Common myeloid progenitor, CD34-positive (primary cell): ENCODE measurements at regions not wholly inside any gene's neighbourhood (a gene's known extent, or its start where the extent isn't known, plus 50 kb on each side); places are given as distances from the start of the nearest gene placed in this dataset.

Experiments
- CTCF ChIA-PET: fragments of 350-600 bp; sonication (Branson Sonifier 250); formaldehyde crosslinking; loops from one replicate; lab custom pipeline; 2021; ENCODE audit warnings: antibody characterized with exemption; lab: Charles Lee
- POLR2A ChIA-PET: fragments of 350-600 bp; sonication (Branson Sonifier 250); formaldehyde crosslinking; loops from one replicate; lab custom pipeline; 2021; ENCODE audit warnings: antibody characterized with exemption; lab: Charles Lee
- DNase-seq, 3 donors: peaks; one replicate each; pipeline versions ENCODE4 v3.0.0 to v3.0.0-alpha.2; 2013
- H3K27ac ChIP-seq, 2 experiments: 1 replicate in 1 of 2; 2 replicates in 1 of 2; pipeline ENCODE4 v1.7.0; 2013; ENCODE audit warnings: inconsistent platforms in 2 of 2, low read length in 2 of 2, mild to moderate bottlenecking in 2 of 2, low read depth in 1 of 2, moderate library complexity in 1 of 2; ENCODE audit not compliant: severe bottlenecking in 2 of 2, insufficient read depth in 1 of 2, poor library complexity in 1 of 2
- H3K27me3 ChIP-seq, 5 experiments: replicated peaks in 2 of 5; 1 replicate in 3 of 5; 2 replicates in 2 of 5; pipeline versions ENCODE4 v1.6.1 to v1.7.0; 2013; ENCODE audit warnings: low read length in 4 of 5, mild to moderate bottlenecking in 2 of 5, moderate library complexity in 2 of 5, inconsistent platforms in 1 of 5; ENCODE audit not compliant: insufficient read depth in 5 of 5, control insufficient read depth in 4 of 5
- H3K36me3 ChIP-seq, 4 experiments: 1 replicate in 2 of 4; 2 replicates in 2 of 4; pipeline versions ENCODE4 v1.6.1 to v1.7.0; 2013; ENCODE audit warnings: low read length in 3 of 4, control low read depth in 1 of 4, mild to moderate bottlenecking in 1 of 4; ENCODE audit not compliant: control insufficient read depth in 4 of 4, insufficient read depth in 4 of 4
- H3K4me1 ChIP-seq, 4 experiments: 1 replicate in 3 of 4; 2 replicates in 1 of 4; pipeline versions ENCODE4 v1.6.1 to v1.7.1; 2013; ENCODE audit warnings: low read length in 3 of 4, mild to moderate bottlenecking in 3 of 4, control low read depth in 1 of 4, inconsistent platforms in 1 of 4, moderate library complexity in 1 of 4; ENCODE audit not compliant: control insufficient read depth in 4 of 4, insufficient read depth in 4 of 4; ENCODE audit errors: control extremely low read depth in 1 of 4
- H3K4me3 ChIP-seq, 7 experiments: 1 replicate in 4 of 7; 2 replicates in 3 of 7; pipeline versions ENCODE4 v1.5.1 to v1.7.0; 2013; ENCODE audit warnings: mild to moderate bottlenecking in 7 of 7, low read length in 6 of 7, moderate library complexity in 6 of 7, inconsistent platforms in 2 of 7, low read depth in 2 of 7, control low read depth in 1 of 7; ENCODE audit not compliant: insufficient read depth in 4 of 7, control insufficient read depth in 1 of 7; ENCODE audit errors: extremely low read depth in 1 of 7
- H3K9me3 ChIP-seq, 5 experiments: 1 replicate in 4 of 5; 2 replicates in 1 of 5; pipeline versions ENCODE4 v1.6.1 to v1.7.1; 2013; ENCODE audit warnings: low read length in 4 of 5, mild to moderate bottlenecking in 2 of 5, inconsistent platforms in 1 of 5, low read depth in 1 of 5, moderate library complexity in 1 of 5; ENCODE audit not compliant: control insufficient read depth in 4 of 5, insufficient read depth in 2 of 5; ENCODE audit errors: control extremely low read depth in 1 of 5
- WGBS: methylation state at CpG from one replicate; pipeline ENCODE4 v1.1.5; 2013; ENCODE audit not compliant: insufficient coverage; 5-methylcytosine and 5-hydroxymethylcytosine counted together

DNA sequence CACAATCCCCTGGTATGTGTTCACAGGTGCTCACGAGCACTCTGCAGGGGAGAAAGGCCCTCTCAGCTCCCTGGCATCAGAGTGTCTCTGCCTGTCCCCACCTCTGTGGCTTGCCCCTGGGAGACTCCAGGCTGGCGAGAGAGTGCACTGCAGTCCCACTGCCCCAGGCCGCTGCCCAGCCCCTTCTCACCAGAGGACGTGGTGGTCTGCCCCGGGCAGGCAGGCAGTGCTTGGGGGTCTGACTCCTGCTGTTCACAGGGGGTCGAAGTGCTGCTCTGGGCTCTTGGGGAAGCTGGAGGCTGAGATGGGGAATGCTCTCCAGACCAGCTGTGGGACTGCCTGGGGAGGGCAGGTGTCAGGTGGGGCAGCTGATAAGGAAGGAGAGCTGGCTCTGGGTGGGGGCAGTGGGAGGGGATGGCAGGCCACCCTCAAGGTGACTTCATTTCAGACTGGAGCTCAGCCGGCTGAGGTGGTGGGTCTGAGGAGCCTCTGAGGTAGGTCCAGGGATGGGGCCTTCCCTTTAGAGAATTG lies 151.0 kb upstream of the B3GAT1 start:
- 100% methylated on average over 5 of the region's 7 CpGs for WGBS
- CTCF ChIA-PET, result no interaction called here

DNA sequence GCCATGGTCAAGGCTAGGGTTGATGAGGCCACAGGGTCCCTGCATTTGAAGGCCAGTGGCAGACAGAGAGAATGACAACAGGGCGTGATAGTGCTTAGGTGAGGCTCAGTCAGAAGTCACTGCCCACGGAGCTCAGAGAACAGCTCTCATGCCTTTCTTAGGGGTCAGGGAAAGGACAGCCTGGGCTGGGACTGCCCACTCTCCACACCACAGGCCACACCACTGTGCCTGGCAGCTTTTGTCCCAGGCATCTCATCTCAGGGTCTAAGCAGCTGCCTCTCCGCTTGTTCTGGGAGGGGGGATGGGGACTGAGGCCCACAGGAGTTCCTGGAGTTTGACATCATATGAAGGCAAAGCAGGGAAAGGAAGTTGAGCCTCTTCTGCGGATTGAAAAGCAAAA lies 150.2 kb upstream of the B3GAT1 start:
- ChIA-PET CTCF (no interaction called here), POLR2A (no interaction called here)
- Histone ChIP-seq H3K4me1 (peaks cover 0 to 6% (median 1%) of the 10 kb centered on the region in 4 experiments), H3K27me3 (peaks cover 0 to 6% (median 0%) of the 10 kb centered on the region in 5 experiments), H3K9me3 (peaks cover 0 to 2% (median 0%) of the 10 kb centered on the region in 5 experiments), H3K27ac (no peak overlapping the region), H3K4me3 (no peak overlapping the region), H3K36me3 (no peaks in the 10 kb centered on the region)
- DNase-seq, result no peak
- 100% methylated on average over 3 of the region's 4 CpGs for WGBS

More for the DNA sequence above, 151.0 kb upstream of the B3GAT1 start:
- Histone ChIP-seq H3K27me3 (peaks cover 0 to 5% (median 0%) of the 10 kb centered on the region in 5 experiments), H3K9me3 (peaks cover 0 to 2% (median 0%) of the 10 kb centered on the region in 5 experiments), H3K4me1 (peaks cover 0 to 6% (median 1%) of the 10 kb centered on the region in 4 experiments), H3K4me3 (no peak overlapping the region), H3K36me3 (no peaks in the 10 kb centered on the region), H3K27ac (no peak overlapping the region)
- POLR2A ChIA-PET, result interaction anchor here (0.6 kb wide), 1 partner anchor 479 kb away, joined by 4 read pairs; no protein-coding TSS in a partner anchor
- DNase-seq, result no peak

DNA sequence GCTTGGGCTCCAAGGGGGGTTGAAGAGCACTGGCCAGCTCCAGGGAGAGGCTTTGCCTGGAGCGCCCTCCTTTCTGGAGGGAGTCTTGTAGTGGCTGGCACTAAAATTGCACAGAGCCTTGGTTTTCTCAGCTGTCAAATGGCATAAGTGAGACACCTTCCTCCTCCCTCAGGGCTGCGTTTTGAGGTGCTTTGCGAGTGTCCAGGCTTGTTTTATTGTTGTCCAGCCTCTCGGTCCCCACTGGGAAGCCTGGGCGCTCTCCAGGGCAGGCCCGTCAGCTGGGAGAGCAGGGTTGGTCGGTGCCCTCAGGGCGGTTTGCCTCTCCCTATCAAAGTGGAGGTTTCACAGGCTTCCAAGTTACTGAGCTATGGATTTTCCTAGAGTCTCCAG lies 149.3 kb upstream of the B3GAT1 start:
- WGBS, result 98% methylated on average over 7 of the region's 8 CpGs
- Histone ChIP-seq H3K36me3 (no peaks in the 10 kb centered on the region), H3K27ac (no peak overlapping the region), H3K9me3 (peaks cover 0 to 2% (median 0%) of the 10 kb centered on the region in 5 experiments), H3K27me3 (peaks cover 0 to 6% (median 0%) of the 10 kb centered on the region in 5 experiments), H3K4me1 (peaks cover 0 to 6% (median 1%) of the 10 kb centered on the region in 4 experiments), H3K4me3 (no peak overlapping the region)
- ChIA-PET CTCF (interaction anchor here (1.1 kb wide), 1 partner anchor 76 kb away, joined by 3 read pairs; no protein-coding TSS in a partner anchor), POLR2A (no interaction called here)
- no peak for DNase-seq

DNA sequence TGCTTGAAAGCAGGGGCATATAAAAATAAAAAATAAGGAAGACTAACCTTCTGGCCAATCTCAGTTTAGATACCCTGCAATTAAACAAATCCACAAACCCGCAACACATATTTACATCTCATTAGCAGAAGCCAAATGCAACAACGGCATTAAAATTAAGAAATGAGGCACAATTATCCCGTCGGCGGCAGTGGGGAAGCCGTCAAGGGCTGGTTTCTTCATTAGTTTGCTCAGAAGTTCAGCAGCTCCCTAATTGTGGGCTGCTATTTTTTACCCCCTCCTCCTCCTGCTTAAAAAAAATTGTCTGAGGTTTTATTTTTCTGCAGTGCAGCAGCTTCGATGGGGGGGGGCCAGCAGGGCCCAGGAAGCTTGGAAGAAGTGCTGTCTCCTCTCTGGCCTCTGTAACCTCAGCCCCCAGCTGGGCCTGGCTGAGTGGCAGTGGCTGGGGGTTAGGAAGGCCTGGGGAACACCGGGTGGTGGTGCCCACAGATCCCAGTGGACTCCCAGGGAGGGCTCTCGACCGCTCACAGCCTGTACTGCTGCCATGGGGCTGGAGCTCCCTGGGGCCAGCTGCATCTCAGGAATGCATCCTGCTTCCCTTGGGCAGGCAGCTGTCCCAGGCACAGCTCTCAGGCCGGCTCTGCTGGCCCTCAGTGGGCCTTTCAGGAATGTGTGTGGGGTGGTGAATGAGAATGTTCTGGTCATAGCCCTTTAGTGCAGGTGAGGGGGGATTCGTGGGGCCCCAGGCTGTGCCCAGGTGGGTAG lies 148.7 kb upstream of the B3GAT1 start:
- CTCF ChIA-PET, result interaction anchor here (1.1 kb wide), 1 partner anchor 77 kb away, joined by 3 read pairs; no protein-coding TSS in a partner anchor
- Histone ChIP-seq H3K9me3 (peaks cover 0 to 2% (median 0%) of the 10 kb centered on the region in 5 experiments), H3K36me3 (no peaks in the 10 kb centered on the region), H3K4me3 (no peak overlapping the region), H3K27ac (no peak overlapping the region), H3K4me1 (peaks cover 0 to 6% (median 1%) of the 10 kb centered on the region in 4 experiments), H3K27me3 (peaks cover 0 to 6% (median 0%) of the 10 kb centered on the region in 5 experiments)
- 88% methylated on average over 10 of the region's 12 CpGs for WGBS
- POLR2A ChIA-PET, result no interaction called here
- no peak for DNase-seq

DNA sequence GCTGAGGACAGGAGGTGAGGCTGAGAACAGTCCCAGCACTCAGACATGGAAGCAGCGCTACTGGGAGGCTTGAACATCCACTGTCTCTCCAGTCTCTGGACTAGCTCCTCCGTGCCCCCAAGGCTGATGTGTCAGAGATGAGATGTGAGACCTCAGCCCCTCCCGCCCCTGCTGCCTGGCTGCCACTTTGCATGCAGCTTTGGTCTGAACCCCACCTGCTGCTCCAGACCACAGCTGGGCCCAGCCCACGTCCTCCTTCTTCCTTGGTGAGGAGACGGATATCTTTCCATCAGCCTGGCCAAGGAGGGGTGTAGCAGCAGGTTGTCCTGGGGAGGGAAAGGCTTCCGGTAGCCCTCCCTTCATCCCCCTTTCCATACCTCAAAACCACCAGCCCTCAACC lies 148.0 kb upstream of the B3GAT1 start:
- 88% methylated on average over 3 of the region's 6 CpGs for WGBS
- Histone ChIP-seq H3K27ac (no peak overlapping the region), H3K9me3 (no peaks in the 10 kb centered on the region), H3K36me3 (no peaks in the 10 kb centered on the region), H3K4me1 (peaks cover 0 to 6% (median 1%) of the 10 kb centered on the region in 4 experiments), H3K4me3 (no peak overlapping the region), H3K27me3 (peaks cover 0 to 6% (median 0%) of the 10 kb centered on the region in 5 experiments)
- CTCF ChIA-PET, result no interaction called here
- POLR2A ChIA-PET, result no interaction called here
- DNase-seq, result no peak

DNA sequence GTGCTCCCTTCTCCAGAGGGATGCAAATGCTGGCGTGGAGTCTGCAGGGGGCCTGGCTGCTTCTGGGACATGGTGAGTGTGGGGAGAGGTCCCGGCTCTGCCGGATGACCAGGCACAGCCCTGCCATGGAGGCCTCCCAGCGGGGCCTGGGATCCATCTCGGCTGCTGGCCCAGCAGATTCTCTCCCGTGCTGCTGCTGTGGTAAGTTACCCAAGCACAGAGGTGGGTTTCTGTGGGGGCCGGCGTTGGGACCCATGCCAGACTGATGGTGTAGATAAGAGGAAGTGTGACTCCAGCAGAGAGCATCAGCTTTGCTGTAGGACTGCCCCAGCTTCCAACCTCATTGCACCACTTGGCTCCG lies 147.5 kb upstream of the B3GAT1 start:
- Histone ChIP-seq H3K27ac (no peak overlapping the region), H3K27me3 (peaks cover 0 to 6% (median 0%) of the 10 kb centered on the region in 5 experiments), H3K9me3 (no peaks in the 10 kb centered on the region), H3K4me1 (peaks cover 0 to 6% (median 1%) of the 10 kb centered on the region in 4 experiments), H3K4me3 (no peak overlapping the region), H3K36me3 (no peaks in the 10 kb centered on the region)
- DNase-seq, result peak in 2 of 3 donors; percentile 25 to 28
- ChIA-PET CTCF (no interaction called here), POLR2A (no interaction called here)
- 63% methylated on average over 4 of the region's 9 CpGs for whole genome bisulfite sequencing
